Ascending aorta (tissue), 2 donors: ENCODE measurements at regions not wholly inside any gene's neighbourhood (a gene's known extent, or its start where the extent isn't known, plus 50 kb on each side); places are given as distances from the start of the nearest gene placed in this dataset.

Experiments used
- DNase-seq, 2 donors: peaks; one replicate each; pipeline ENCODE4 v3.0.0-alpha.2; 2019; ENCODE audit warnings: low spot score in 2 of 2
- H3K27ac ChIP-seq, 2 donors: fragments of 200-600 bp; sonication (generic); one replicate each; pipeline ENCODE4 v1.5.1; 2016 to 2017; ENCODE audit warnings: mild to moderate bottlenecking in 1 of 2
- H3K27me3 ChIP-seq: fragments of 200-600 bp; sonication (generic); one replicate; pipeline ENCODE4 v1.5.1; 2017
- H3K36me3 ChIP-seq, 2 donors: fragments of 200-600 bp; sonication (generic); one replicate each; pipeline ENCODE4 v1.5.1; 2016
- H3K4me1 ChIP-seq, 2 donors: fragments of 200-600 bp; sonication (generic); one replicate each; pipeline ENCODE4 v1.5.1; 2016 to 2017; ENCODE audit warnings: mild to moderate bottlenecking in 1 of 2
- H3K4me3 ChIP-seq, 2 donors: fragments of 200-600 bp; sonication (generic); one replicate each; pipeline ENCODE4 v1.5.1; 2016 to 2017; ENCODE audit warnings: mild to moderate bottlenecking in 1 of 2
- H3K9me3 ChIP-seq, 2 donors: fragments of 200-600 bp; sonication (generic); one replicate each; pipeline ENCODE4 v1.5.1; 2016
- intact Hi-C: fragments of 100-400 bp; cut with DNase I; formaldehyde crosslinking; loops from one replicate; pipeline ENCODE4 v1.15.1; 2023
- TF ChIP-seq, protein P1 (sequence below), 3 experiments: fragments of 200-600 bp in 2 of 3; fragments of 450-650 bp in 1 of 3; sonication (generic) in 2 of 3; IDR thresholded peaks; one replicate each; pipeline ENCODE4 v1.5.1; 2016 to 2019; ENCODE audit warnings: antibody characterized with exemption in 3 of 3, mild to moderate bottlenecking in 1 of 3, moderate library complexity in 1 of 3

GRCh38 chr21:26739189-26739588, 106.0 kb downstream of the ADAMTS1 start:
- H3K36me3 ChIP-seq = no peaks in the 10 kb centered on the region
- TF ChIP-seq, protein P1, sequence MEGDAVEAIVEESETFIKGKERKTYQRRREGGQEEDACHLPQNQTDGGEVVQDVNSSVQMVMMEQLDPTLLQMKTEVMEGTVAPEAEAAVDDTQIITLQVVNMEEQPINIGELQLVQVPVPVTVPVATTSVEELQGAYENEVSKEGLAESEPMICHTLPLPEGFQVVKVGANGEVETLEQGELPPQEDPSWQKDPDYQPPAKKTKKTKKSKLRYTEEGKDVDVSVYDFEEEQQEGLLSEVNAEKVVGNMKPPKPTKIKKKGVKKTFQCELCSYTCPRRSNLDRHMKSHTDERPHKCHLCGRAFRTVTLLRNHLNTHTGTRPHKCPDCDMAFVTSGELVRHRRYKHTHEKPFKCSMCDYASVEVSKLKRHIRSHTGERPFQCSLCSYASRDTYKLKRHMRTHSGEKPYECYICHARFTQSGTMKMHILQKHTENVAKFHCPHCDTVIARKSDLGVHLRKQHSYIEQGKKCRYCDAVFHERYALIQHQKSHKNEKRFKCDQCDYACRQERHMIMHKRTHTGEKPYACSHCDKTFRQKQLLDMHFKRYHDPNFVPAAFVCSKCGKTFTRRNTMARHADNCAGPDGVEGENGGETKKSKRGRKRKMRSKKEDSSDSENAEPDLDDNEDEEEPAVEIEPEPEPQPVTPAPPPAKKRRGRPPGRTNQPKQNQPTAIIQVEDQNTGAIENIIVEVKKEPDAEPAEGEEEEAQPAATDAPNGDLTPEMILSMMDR (IDR thresholded peaks at IDR 0.05) = no peak
- intact Hi-C loops = no loop called here

DNA sequence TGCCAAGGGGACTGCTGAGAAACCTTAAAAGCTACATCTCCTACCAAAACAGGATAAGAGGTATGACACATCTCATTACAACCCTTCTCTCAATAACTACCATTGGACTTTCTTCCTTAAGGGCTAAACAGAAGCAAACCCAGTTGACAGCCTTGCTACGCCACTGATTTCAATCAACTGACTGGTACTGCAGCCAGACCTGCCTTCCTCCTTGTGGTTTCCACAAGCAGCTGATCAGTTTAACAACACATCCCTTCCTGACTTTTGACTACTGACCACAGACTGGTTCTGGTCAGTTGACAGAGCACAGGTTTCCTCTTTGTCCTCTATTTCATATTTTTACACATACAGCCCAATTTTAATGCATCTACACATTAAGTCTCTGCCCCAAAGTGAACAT, 108.8 kb downstream of the ADAMTS1 start:
- Histone ChIP-seq H3K27ac (no peak overlapping the region), H3K27me3 (no peaks in the 10 kb centered on the region), H3K4me3 (no peak overlapping the region), H3K4me1 (no peaks in the 10 kb centered on the region), H3K36me3 (no peaks in the 10 kb centered on the region), H3K9me3 (no peaks in the 10 kb centered on the region)
- TF ChIP-seq, protein P1 (IDR thresholded peaks at IDR 0.05) = no peak
- DNase-seq = no peak
- intact Hi-C loops = no loop called here

More at GRCh38 chr21:26739189-26739588, 106.0 kb downstream of the ADAMTS1 start:
- no peak overlapping the region for H3K4me3 ChIP-seq
- H3K27me3 ChIP-seq = no peaks in the 10 kb centered on the region
- no peak overlapping the region for H3K27ac ChIP-seq
- H3K4me1 ChIP-seq = no peaks in the 10 kb centered on the region
- no peak for DNase-seq
- no peaks in the 10 kb centered on the region for H3K9me3 ChIP-seq

GRCh38 chr21:26732432-26733221, 112.6 kb downstream of the ADAMTS1 start:
- no peak overlapping the region for H3K4me3 ChIP-seq
- DNase-seq = no peak
- H3K9me3 ChIP-seq = no peaks in the 10 kb centered on the region
- H3K27ac ChIP-seq = no peak overlapping the region
- no peaks in the 10 kb centered on the region for H3K36me3 ChIP-seq
- no peaks in the 10 kb centered on the region for H3K27me3 ChIP-seq
- TF ChIP-seq, protein P1 (IDR thresholded peaks at IDR 0.05) = peak; percentile 9 to 56 (median 37)
- H3K4me1 ChIP-seq = no peaks in the 10 kb centered on the region
- intact Hi-C loops = no loop called here

GRCh38 chr21:26719750-26720149, 125.5 kb downstream of the ADAMTS1 start:
- Histone ChIP-seq H3K4me3 (no peak overlapping the region), H3K36me3 (no peaks in the 10 kb centered on the region), H3K9me3 (no peaks in the 10 kb centered on the region), H3K27ac (no peak overlapping the region), H3K4me1 (no peaks in the 10 kb centered on the region), H3K27me3 (no peaks in the 10 kb centered on the region)
- DNase-seq = no peak
- TF ChIP-seq, protein P1 (IDR thresholded peaks at IDR 0.05) = no peak
- intact Hi-C loops = loop anchor here (5.0 kb wide), 1 partner anchor 837 kb away; no protein-coding TSS in a partner anchor

GRCh38 chr21:26717146-26717739, 128.0 kb downstream of the ADAMTS1 start:
- no peak for DNase-seq
- H3K4me3 ChIP-seq = no peak overlapping the region
- H3K9me3 ChIP-seq = no peaks in the 10 kb centered on the region
- H3K27me3 ChIP-seq = no peaks in the 10 kb centered on the region
- no peaks in the 10 kb centered on the region for H3K4me1 ChIP-seq
- H3K36me3 ChIP-seq = no peaks in the 10 kb centered on the region
- TF ChIP-seq, protein P1 (IDR thresholded peaks at IDR 0.05) = peak; percentile 42 to 61 (median 54)
- intact Hi-C loops = loop anchor here (5.0 kb wide), 1 partner anchor 835 kb away; no protein-coding TSS in a partner anchor
- H3K27ac ChIP-seq = no peak overlapping the region
